SK-N-SH (cell line): ENCODE measurements at regions not wholly inside any gene's neighbourhood (a gene's known extent, or its start where the extent isn't known, plus 50 kb on each side); places are given as distances from the start of the nearest gene placed in this dataset.

ENCODE experiments used
- CTCF ChIA-PET: fragments of 300-600, 350-600 bp; formaldehyde crosslinking; extraction: SDS; loops from one replicate; lab custom pipeline; 2021; lab: Yijun Ruan, JAX
- POLR2A ChIA-PET: fragments of 350-600 bp; sonication (Branson Sonifier 250); formaldehyde crosslinking; extraction: SDS; loops from one replicate; lab custom pipeline; 2020; ENCODE audit warnings: antibody characterized with exemption, inconsistent platforms; lab: Yijun Ruan, JAX
- DNase-seq: peaks from one replicate; pipeline ENCODE4 v3.0.0; 2012
- H2AFZ ChIP-seq: fragments of 200-600 bp; sonication (generic); 2 replicates; pipeline ENCODE4 v1.8.1; 2016; ENCODE audit warnings: antibody characterized with exemption, mild to moderate bottlenecking, low read depth
- H3F3A ChIP-seq: fragments of 200-600 bp; sonication (generic); replicated peaks from 2 replicates; pipeline ENCODE3; 2016; ENCODE audit warnings: antibody characterized with exemption, mild to moderate bottlenecking; ENCODE audit not compliant: insufficient read depth
- H3K27ac ChIP-seq, 2 experiments: fragments of 200-500 bp in 1 of 2; fragments of 200-600 bp in 1 of 2; sonication (Bioruptor generic) in 1 of 2; sonication (generic), shearing (Covaris generic) in 1 of 2; 2 replicates each; pipeline versions ENCODE4 v1.5.1 to v1.6.1; 2014 to 2016; ENCODE audit warnings: low read depth in 2 of 2, inconsistent platforms in 1 of 2, low read length in 1 of 2, mild to moderate bottlenecking in 1 of 2, mixed read lengths in 1 of 2
- H3K27me3 ChIP-seq: fragments of 200-600 bp; sonication (generic), shearing (Covaris generic); 2 replicates; pipeline ENCODE4 v1.6.1; 2016; ENCODE audit warnings: mixed run types; ENCODE audit not compliant: insufficient read depth
- H3K36me3 ChIP-seq, 2 experiments: fragments of 200-500 bp in 1 of 2; fragments of 200-600 bp in 1 of 2; sonication (Bioruptor generic) in 1 of 2; sonication (generic) in 1 of 2; replicated peaks in 1 of 2; 2 replicates each; pipeline versions ENCODE3 to v1.5.1; 2014 to 2016; ENCODE audit warnings: low read length in 1 of 2, mild to moderate bottlenecking in 1 of 2; ENCODE audit not compliant: insufficient read depth in 2 of 2, control insufficient read depth in 1 of 2
- H3K4me1 ChIP-seq, 2 experiments: fragments of 200-500 bp in 1 of 2; fragments of 200-600 bp in 1 of 2; sonication (Bioruptor generic) in 1 of 2; sonication (generic), shearing (Covaris generic) in 1 of 2; 2 replicates each; pipeline versions ENCODE4 v1.5.1 to v1.6.1; 2014 to 2016; ENCODE audit warnings: low read depth in 1 of 2, low read length in 1 of 2, mixed run types in 1 of 2; ENCODE audit not compliant: insufficient read depth in 2 of 2, control insufficient read depth in 1 of 2
- H3K4me2 ChIP-seq: fragments of 200-600 bp; sonication (generic), shearing (Covaris generic); 2 replicates; pipeline ENCODE4 v1.6.1; 2017; ENCODE audit warnings: mixed run types
- H3K4me3 ChIP-seq, 2 experiments: fragments of 200-500 bp in 1 of 2; fragments of 200-600 bp in 1 of 2; sonication (Bioruptor generic) in 1 of 2; sonication (generic), shearing (Covaris generic) in 1 of 2; 2 replicates each; pipeline versions ENCODE4 v1.5.1 to v1.8.1; 2014 to 2016; ENCODE audit warnings: low read depth in 2 of 2, inconsistent platforms in 1 of 2, low read length in 1 of 2, mild to moderate bottlenecking in 1 of 2, mixed read lengths in 1 of 2, moderate library complexity in 1 of 2
- H3K79me2 ChIP-seq: fragments of 200-600 bp; sonication (generic); 2 replicates; pipeline ENCODE4 v1.8.1; 2017; ENCODE audit warnings: mild to moderate bottlenecking; ENCODE audit not compliant: insufficient read depth
- H3K9ac ChIP-seq: fragments of 200-600 bp; sonication (generic); 2 replicates; pipeline ENCODE4 v1.6.1; 2017; ENCODE audit warnings: mixed run types
- H3K9me2 ChIP-seq: fragments of 200-600 bp; sonication (generic); 2 replicates; pipeline ENCODE4 v1.6.1; 2017; ENCODE audit warnings: mixed run types
- H3K9me3 ChIP-seq: fragments of 200-600 bp; sonication (generic); 2 replicates; pipeline ENCODE4 v1.6.1; 2017; ENCODE audit warnings: mixed run types, mild to moderate bottlenecking, moderate library complexity
- H4K20me1 ChIP-seq: fragments of 200-600 bp; sonication (generic); 2 replicates; pipeline ENCODE4 v1.6.1; 2017; ENCODE audit warnings: mild to moderate bottlenecking, mixed run types; ENCODE audit not compliant: insufficient read depth
- ELF1 ChIP-seq: IDR thresholded peaks from 2 replicates; pipeline ENCODE4 v1.4.0; 2012
- EP300 ChIP-seq, 2 experiments: IDR thresholded peaks; 2 replicates each; pipeline versions ENCODE4 v1.4.0 to v1.6.1; 2012; ENCODE audit warnings: borderline replicate concordance in 1 of 2, low read depth in 1 of 2, low read length in 1 of 2
- GABPA ChIP-seq: IDR thresholded peaks from 2 replicates; pipeline ENCODE4 v1.4.0; 2012; ENCODE audit warnings: low read depth, mild to moderate bottlenecking
- GATA2 ChIP-seq: sonication (generic); formaldehyde crosslinking; IDR thresholded peaks from 2 replicates; pipeline ENCODE4 v1.5.0; 2020; ENCODE audit warnings: mild to moderate bottlenecking, missing genetic modification reagents
- MXI1 ChIP-seq: IDR thresholded peaks from 2 replicates; pipeline ENCODE4 v1.6.1; 2012; ENCODE audit warnings: mild to moderate bottlenecking, low read depth, low read length, improper control_type of control experiment
- NFIC ChIP-seq: IDR thresholded peaks from 2 replicates; pipeline ENCODE4 v1.4.0; 2012; ENCODE audit warnings: borderline replicate concordance
- RAD21 ChIP-seq: IDR thresholded peaks from 2 replicates; pipeline ENCODE4 v1.6.1; 2012; ENCODE audit warnings: mild to moderate bottlenecking, low read length
- RFX5 ChIP-seq: IDR thresholded peaks from 2 replicates; pipeline ENCODE4 v1.6.1; 2012; ENCODE audit warnings: mild to moderate bottlenecking, improper control_type of control experiment, low read length
- RXRA ChIP-seq: IDR thresholded peaks from 2 replicates; pipeline ENCODE4 v1.4.0; 2012; ENCODE audit warnings: low read depth, mild to moderate bottlenecking, borderline replicate concordance
- SIN3A ChIP-seq: IDR thresholded peaks from 2 replicates; pipeline ENCODE4 v1.6.1; 2012; ENCODE audit warnings: low read depth, mild to moderate bottlenecking, low read length, moderate library complexity, borderline replicate concordance
- TAF1 ChIP-seq: IDR thresholded peaks from 2 replicates; pipeline ENCODE4 v1.6.1; 2012; ENCODE audit warnings: low read depth, mild to moderate bottlenecking, low read length, moderate library complexity, borderline replicate concordance
- WGBS: methylation state at CpG from one replicate; pipeline ENCODE4 v1.1.6; 2017; ENCODE audit warnings: low lambda C conversion rate; 5-methylcytosine and 5-hydroxymethylcytosine counted together
- TF ChIP-seq, protein P1 (sequence below): IDR thresholded peaks from 2 replicates; pipeline ENCODE4 v1.4.0; 2012; ENCODE audit warnings: low read depth, borderline replicate concordance
- TF ChIP-seq, protein P2 (sequence below): IDR thresholded peaks from 2 replicates; pipeline ENCODE4 v1.4.0; 2012; ENCODE audit warnings: low read depth, borderline replicate concordance

DNA sequence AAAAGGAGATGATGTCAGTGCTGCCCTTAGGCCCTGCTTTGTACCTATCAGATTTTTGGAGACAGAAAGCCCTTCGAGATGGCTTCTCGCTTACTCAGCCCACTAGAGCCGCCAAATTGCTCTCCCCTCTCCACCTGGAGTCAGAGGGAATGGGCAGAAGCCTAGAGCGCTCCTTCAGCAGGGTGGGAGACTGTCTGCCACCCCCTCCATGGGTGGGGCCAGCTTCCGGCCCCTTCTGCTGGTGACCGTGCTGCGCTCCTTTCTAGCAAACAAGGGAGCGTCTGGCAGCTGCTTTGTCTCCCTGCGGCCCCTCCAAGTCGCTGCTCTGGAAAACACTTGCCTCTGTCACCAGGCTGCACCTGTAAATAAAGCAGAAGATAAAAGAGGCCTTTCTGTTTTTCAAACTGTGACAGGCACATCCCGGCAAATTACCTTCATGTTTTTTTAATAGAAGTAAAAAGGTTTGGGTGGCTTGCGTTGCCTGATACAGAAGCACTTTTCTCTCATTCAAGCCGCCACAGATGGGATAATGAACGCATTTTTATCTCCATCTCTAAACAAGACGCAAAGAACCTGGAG is 145.7 kb upstream of the NECTIN1 start:
- CTCF ChIA-PET, result interaction anchor here (1.0 to 3.2 kb wide), 2 partner anchors 145 to 234 kb away, joined by 3 to 10 read pairs; partner anchors contain the start of gene NECTIN1
- peak in 1 of 2 experiments; percentile 69; a peak in 1 of 4 replicates for TF ChIP-seq EP300 (IDR thresholded peaks at IDR 0.05; ENCODE audit: borderline replicate concordance in 1 of 2, low read depth in 1 of 2, low read length in 1 of 2)
- no peak for TF ChIP-seq RFX5
- TF ChIP-seq GATA2 (CRISPR knock-in tag), result peak; percentile 58
- TF ChIP-seq ELF1, result no peak
- no peak for TF ChIP-seq MXI1
- TF ChIP-seq NFIC, result no peak
- no peak for TF ChIP-seq RXRA
- peak; percentile 2; the same call in 1 of the 2 replicates for TF ChIP-seq RAD21
- TF ChIP-seq, protein P1, sequence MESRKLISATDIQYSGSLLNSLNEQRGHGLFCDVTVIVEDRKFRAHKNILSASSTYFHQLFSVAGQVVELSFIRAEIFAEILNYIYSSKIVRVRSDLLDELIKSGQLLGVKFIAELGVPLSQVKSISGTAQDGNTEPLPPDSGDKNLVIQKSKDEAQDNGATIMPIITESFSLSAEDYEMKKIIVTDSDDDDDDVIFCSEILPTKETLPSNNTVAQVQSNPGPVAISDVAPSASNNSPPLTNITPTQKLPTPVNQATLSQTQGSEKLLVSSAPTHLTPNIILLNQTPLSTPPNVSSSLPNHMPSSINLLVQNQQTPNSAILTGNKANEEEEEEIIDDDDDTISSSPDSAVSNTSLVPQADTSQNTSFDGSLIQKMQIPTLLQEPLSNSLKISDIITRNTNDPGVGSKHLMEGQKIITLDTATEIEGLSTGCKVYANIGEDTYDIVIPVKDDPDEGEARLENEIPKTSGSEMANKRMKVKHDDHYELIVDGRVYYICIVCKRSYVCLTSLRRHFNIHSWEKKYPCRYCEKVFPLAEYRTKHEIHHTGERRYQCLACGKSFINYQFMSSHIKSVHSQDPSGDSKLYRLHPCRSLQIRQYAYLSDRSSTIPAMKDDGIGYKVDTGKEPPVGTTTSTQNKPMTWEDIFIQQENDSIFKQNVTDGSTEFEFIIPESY, result no peak
- no peak for TF ChIP-seq GABPA
- TF ChIP-seq, all 33 proteins: peak for 3
- POLR2A ChIA-PET, result interaction anchor here (0.7 to 3.7 kb wide), 6 partner anchors 12 to 234 kb away, joined by 3 to 29 read pairs (median 5); no protein-coding TSS in a partner anchor
- H3K79me2 ChIP-seq, result no peaks in the 10 kb centered on the region
- H3K36me3 ChIP-seq, result no peaks in the 10 kb centered on the region
- WGBS, result 36% methylated on average over 7 of the region's 15 CpGs
- no peaks in the 10 kb centered on the region for H3K9me3 ChIP-seq
- H3K4me3 ChIP-seq, result no peak overlapping the region
- H3K27me3 ChIP-seq, result peaks cover 12% of the 10 kb centered on the region; the same call in 1 of the 2 replicates
- H3K9me2 ChIP-seq, result no peaks in the 10 kb centered on the region
- H3K4me1 ChIP-seq, result peaks cover 0 to 70% of the 10 kb centered on the region in 2 experiments; a peak in 2 of 4 replicates
- H3F3A ChIP-seq, result no peaks in the 10 kb centered on the region
- H2AFZ ChIP-seq, result no peak overlapping the region
- no peak overlapping the region for H3K4me2 ChIP-seq
- H3K27ac ChIP-seq, result peak overlapping the region in 1 of 2 experiments; percentile 97; a peak in 2 of 4 replicates
- H3K9ac ChIP-seq, result no peak overlapping the region
- peak; percentile 64 for DNase-seq
- H4K20me1 ChIP-seq, result no peaks in the 10 kb centered on the region

DNA sequence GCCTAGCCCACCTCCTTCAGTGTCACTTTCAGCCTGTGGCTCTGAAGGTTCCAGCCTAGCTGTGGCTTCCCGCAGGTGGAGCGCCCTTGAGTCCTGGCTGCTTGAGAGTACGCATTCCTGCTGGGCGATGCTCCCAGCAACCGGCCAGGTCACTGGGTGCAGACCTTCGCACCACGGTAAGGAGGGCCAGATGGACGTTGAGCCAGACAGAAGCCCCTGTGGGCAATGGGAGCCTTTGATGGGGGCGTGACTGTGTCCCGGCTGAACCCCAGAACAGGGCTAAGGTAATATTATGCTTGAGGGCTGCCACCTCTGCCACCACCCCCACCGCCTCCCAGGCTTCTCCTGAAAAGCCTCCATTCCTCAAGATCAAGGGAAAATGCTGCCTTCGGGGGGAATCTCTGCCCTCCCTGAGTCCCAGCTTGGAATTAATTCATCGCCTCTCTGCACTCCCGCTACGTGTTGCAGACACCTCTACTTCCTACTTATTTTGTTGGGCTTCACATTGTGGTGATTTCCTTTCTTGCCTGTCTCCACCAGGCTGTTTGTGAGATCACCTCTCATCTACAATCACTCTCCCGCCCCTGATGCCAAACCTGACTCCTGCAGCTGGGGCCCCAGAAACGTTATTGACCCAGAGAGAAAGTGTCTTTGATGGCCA is 144.9 kb upstream of the NECTIN1 start:
- CTCF ChIA-PET, result interaction anchor here (0.7 to 3.2 kb wide), 7 partner anchors 10 to 235 kb away, joined by 3 to 10 read pairs (median 5); partner anchors contain the start of gene NECTIN1
- POLR2A ChIA-PET, result interaction anchor here (0.7 to 3.7 kb wide), 7 partner anchors 18 to 131 kb away, joined by 4 to 29 read pairs (median 6); no protein-coding TSS in a partner anchor
- no peaks in the 10 kb centered on the region for H3K79me2 ChIP-seq
- 64% methylated on average over 6 of the region's 17 CpGs for WGBS
- H4K20me1 ChIP-seq, result no peaks in the 10 kb centered on the region
- DNase-seq, result no peak
- H3K9me3 ChIP-seq, result no peaks in the 10 kb centered on the region
- H3K9ac ChIP-seq, result no peak overlapping the region
- H3K4me1 ChIP-seq, result peaks cover 0 to 62% of the 10 kb centered on the region in 2 experiments; a peak in 2 of 4 replicates
- no peak overlapping the region for H3K4me2 ChIP-seq
- no peaks in the 10 kb centered on the region for H3K9me2 ChIP-seq
- H2AFZ ChIP-seq, result no peak overlapping the region
- peak overlapping the region in 1 of 2 experiments; percentile 97; a peak in 2 of 4 replicates for H3K27ac ChIP-seq
- H3K36me3 ChIP-seq, result no peaks in the 10 kb centered on the region
- H3K27me3 ChIP-seq, result peaks cover 12% of the 10 kb centered on the region; the same call in 1 of the 2 replicates
- H3K4me3 ChIP-seq, result no peak overlapping the region
- H3F3A ChIP-seq, result no peaks in the 10 kb centered on the region
- TF ChIP-seq TAF1 (no peak), GABPA (no peak), SIN3A (no peak), ELF1 (no peak), EP300 (IDR thresholded peaks at IDR 0.05; ENCODE audit: borderline replicate concordance in 1 of 2, low read depth in 1 of 2, low read length in 1 of 2) (no peak)
- TF ChIP-seq, protein P2, sequence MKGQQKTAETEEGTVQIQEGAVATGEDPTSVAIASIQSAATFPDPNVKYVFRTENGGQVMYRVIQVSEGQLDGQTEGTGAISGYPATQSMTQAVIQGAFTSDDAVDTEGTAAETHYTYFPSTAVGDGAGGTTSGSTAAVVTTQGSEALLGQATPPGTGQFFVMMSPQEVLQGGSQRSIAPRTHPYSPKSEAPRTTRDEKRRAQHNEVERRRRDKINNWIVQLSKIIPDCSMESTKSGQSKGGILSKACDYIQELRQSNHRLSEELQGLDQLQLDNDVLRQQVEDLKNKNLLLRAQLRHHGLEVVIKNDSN, result no peak
